HEK293 (cell line): ENCODE measurements at regions not wholly inside any gene's neighbourhood (a gene's known extent, or its start where the extent isn't known, plus 50 kb on each side); places are given as distances from the start of the nearest gene placed in this dataset.

Experiments
- CTCF ChIA-PET: fragments of 350-600 bp; formaldehyde crosslinking; extraction: SDS; loops from one replicate; lab custom pipeline; 2021; ENCODE audit warnings: antibody characterized with exemption; lab: Yijun Ruan, JAX
- POLR2A ChIA-PET: fragments of 300-600 bp; formaldehyde crosslinking; extraction: SDS; loops from one replicate; lab custom pipeline; 2020; ENCODE audit warnings: antibody characterized with exemption, inconsistent platforms; lab: Yijun Ruan, JAX
- H3K27ac ChIP-seq: fragments of 200-500 bp; sonication (Bioruptor generic); 2 replicates; pipeline ENCODE4 v1.5.1; 2014; ENCODE audit warnings: low read depth, low read length, control low read depth, inconsistent platforms; ENCODE audit errors: extremely low read depth
- H3K36me3 ChIP-seq, 2 experiments: fragments of 200-500 bp in 1 of 2; sonication (Bioruptor generic) in 1 of 2; 1 replicate in 1 of 2; 2 replicates in 1 of 2; pipeline ENCODE4 v1.5.1; 2014 to 2017; ENCODE audit warnings: inconsistent platforms in 2 of 2, low read length in 2 of 2; ENCODE audit not compliant: control insufficient read depth in 2 of 2, insufficient read depth in 1 of 2
- H3K4me1 ChIP-seq: fragments of 200-500 bp; sonication (Bioruptor generic); 2 replicates; pipeline ENCODE4 v1.5.1; 2014; ENCODE audit warnings: mild to moderate bottlenecking, low read length, inconsistent platforms; ENCODE audit not compliant: control insufficient read depth, insufficient read depth
- H3K4me3 ChIP-seq: 2 replicates; pipeline ENCODE4 v1.5.1; 2011; ENCODE audit warnings: low read depth, mild to moderate bottlenecking, control low read depth, low read length, moderate library complexity
- H3K9me3 ChIP-seq: fragments of 200-500 bp; sonication (Bioruptor generic); 2 replicates; pipeline ENCODE4 v1.5.1; 2014; ENCODE audit warnings: low read depth, low read length, inconsistent platforms; ENCODE audit not compliant: control insufficient read depth, insufficient read depth
- ELK4 ChIP-seq: IDR thresholded peaks from 2 replicates; pipeline ENCODE4 v1.6.1; 2011; ENCODE audit warnings: mild to moderate bottlenecking, low read depth, low read length, borderline replicate concordance
- GLI2 ChIP-seq: fragments of 450-650 bp; formaldehyde crosslinking; IDR thresholded peaks from 2 replicates; pipeline ENCODE4; 2017; ENCODE audit warnings: missing biosample characterization, missing genetic modification characterization, low read depth, borderline replicate concordance
- KLF7 ChIP-seq: fragments of 450-650 bp; formaldehyde crosslinking; IDR thresholded peaks from 2 replicates; pipeline ENCODE4 v1.5.1; 2016; ENCODE audit warnings: missing biosample characterization, missing genetic modification characterization, borderline replicate concordance
- KLF9 ChIP-seq: fragments of 450-650 bp; formaldehyde crosslinking; IDR thresholded peaks from 2 replicates; pipeline ENCODE4 v1.5.1; 2016; ENCODE audit warnings: missing biosample characterization, missing genetic modification characterization, low read depth
- RBAK ChIP-seq: fragments of 450-650 bp; formaldehyde crosslinking; IDR thresholded peaks from 2 replicates; pipeline ENCODE4 v1.5.1; 2016; ENCODE audit warnings: missing biosample characterization, missing genetic modification characterization
- SP7 ChIP-seq: fragments of 450-650 bp; formaldehyde crosslinking; IDR thresholded peaks from 2 replicates; pipeline ENCODE4 v1.5.1; 2016; ENCODE audit warnings: missing biosample characterization, missing genetic modification characterization
- ZBTB1 ChIP-seq: fragments of 450-650 bp; formaldehyde crosslinking; IDR thresholded peaks from 2 replicates; pipeline ENCODE4 v1.5.1; 2016; ENCODE audit warnings: missing biosample characterization, missing genetic modification characterization
- ZNF114 ChIP-seq: fragments of 450-650 bp; formaldehyde crosslinking; IDR thresholded peaks from 2 replicates; pipeline ENCODE4 v1.5.0; 2017; ENCODE audit warnings: missing biosample characterization, missing genetic modification characterization
- ZNF121 ChIP-seq: fragments of 450-650 bp; formaldehyde crosslinking; IDR thresholded peaks from 2 replicates; pipeline ENCODE4 v1.5.1; 2016; ENCODE audit warnings: missing biosample characterization, missing genetic modification characterization
- ZNF174 ChIP-seq: fragments of 450-650 bp; formaldehyde crosslinking; IDR thresholded peaks from 2 replicates; pipeline ENCODE4 v1.5.0; 2017; ENCODE audit warnings: missing biosample characterization, mild to moderate bottlenecking, missing genetic modification characterization
- ZNF175 ChIP-seq: fragments of 450-650 bp; formaldehyde crosslinking; IDR thresholded peaks from 2 replicates; pipeline ENCODE4 v1.5.1; 2016; ENCODE audit warnings: missing biosample characterization, missing genetic modification characterization
- ZNF18 ChIP-seq: fragments of 450-650 bp; formaldehyde crosslinking; IDR thresholded peaks from 2 replicates; pipeline ENCODE4 v1.5.1; 2016; ENCODE audit warnings: missing biosample characterization, missing genetic modification characterization
- ZNF221 ChIP-seq: fragments of 450-650 bp; formaldehyde crosslinking; IDR thresholded peaks from 2 replicates; pipeline ENCODE4 v1.5.1; 2017; ENCODE audit warnings: missing biosample characterization, missing genetic modification characterization, borderline replicate concordance
- ZNF292 ChIP-seq: fragments of 450-650 bp; formaldehyde crosslinking; IDR thresholded peaks from 2 replicates; pipeline ENCODE4 v1.5.1; 2016; ENCODE audit warnings: low read depth, missing biosample characterization, missing genetic modification characterization, borderline replicate concordance
- ZNF302 ChIP-seq: fragments of 450-650 bp; formaldehyde crosslinking; IDR thresholded peaks from 2 replicates; pipeline ENCODE4 v1.5.1; 2016; ENCODE audit warnings: missing biosample characterization, missing genetic modification characterization, low read depth
- ZNF521 ChIP-seq: fragments of 450-650 bp; formaldehyde crosslinking; IDR thresholded peaks from 2 replicates; pipeline ENCODE4 v1.5.1; 2017; ENCODE audit warnings: missing biosample characterization, mild to moderate bottlenecking, missing genetic modification characterization
- ZNF544 ChIP-seq: fragments of 450-650 bp; formaldehyde crosslinking; IDR thresholded peaks from 2 replicates; pipeline ENCODE4 v1.5.0; 2017; ENCODE audit warnings: missing biosample characterization, missing genetic modification characterization
- ZNF560 ChIP-seq: fragments of 450-650 bp; formaldehyde crosslinking; IDR thresholded peaks from 2 replicates; pipeline ENCODE4 v1.5.1; 2017; ENCODE audit warnings: missing biosample characterization, missing genetic modification characterization, borderline replicate concordance
- ZNF600 ChIP-seq: fragments of 450-650 bp; formaldehyde crosslinking; IDR thresholded peaks from 2 replicates; pipeline ENCODE4 v1.5.1; 2016; ENCODE audit warnings: missing biosample characterization, missing genetic modification characterization
- ZNF624 ChIP-seq: fragments of 450-650 bp; formaldehyde crosslinking; IDR thresholded peaks from 2 replicates; pipeline ENCODE4 v1.5.1; 2017; ENCODE audit warnings: missing biosample characterization, missing genetic modification characterization
- ZNF76 ChIP-seq: fragments of 450-650 bp; formaldehyde crosslinking; IDR thresholded peaks from 2 replicates; pipeline ENCODE4; 2016; ENCODE audit warnings: low read depth, missing biosample characterization, missing genetic modification characterization, borderline replicate concordance
- ZNF785 ChIP-seq: fragments of 450-650 bp; formaldehyde crosslinking; IDR thresholded peaks from 2 replicates; pipeline ENCODE4 v1.5.1; 2016; ENCODE audit warnings: missing biosample characterization, missing genetic modification characterization
- ZNF830 ChIP-seq: fragments of 450-650 bp; IDR thresholded peaks from 2 replicates; pipeline ENCODE4 v1.5.0; 2018; ENCODE audit warnings: missing biosample characterization, missing genetic modification characterization, low read depth, mild to moderate bottlenecking, moderate library complexity
- TF ChIP-seq, protein P1 (sequence below): fragments of 450-650 bp; formaldehyde crosslinking; IDR thresholded peaks from 2 replicates; pipeline ENCODE4 v1.5.1; 2016; ENCODE audit warnings: missing biosample characterization, missing genetic modification characterization
- TF ChIP-seq, protein P2 (sequence below): fragments of 450-650 bp; formaldehyde crosslinking; IDR thresholded peaks from 2 replicates; pipeline ENCODE4 v1.5.1; 2016; ENCODE audit warnings: missing biosample characterization, missing genetic modification characterization

DNA sequence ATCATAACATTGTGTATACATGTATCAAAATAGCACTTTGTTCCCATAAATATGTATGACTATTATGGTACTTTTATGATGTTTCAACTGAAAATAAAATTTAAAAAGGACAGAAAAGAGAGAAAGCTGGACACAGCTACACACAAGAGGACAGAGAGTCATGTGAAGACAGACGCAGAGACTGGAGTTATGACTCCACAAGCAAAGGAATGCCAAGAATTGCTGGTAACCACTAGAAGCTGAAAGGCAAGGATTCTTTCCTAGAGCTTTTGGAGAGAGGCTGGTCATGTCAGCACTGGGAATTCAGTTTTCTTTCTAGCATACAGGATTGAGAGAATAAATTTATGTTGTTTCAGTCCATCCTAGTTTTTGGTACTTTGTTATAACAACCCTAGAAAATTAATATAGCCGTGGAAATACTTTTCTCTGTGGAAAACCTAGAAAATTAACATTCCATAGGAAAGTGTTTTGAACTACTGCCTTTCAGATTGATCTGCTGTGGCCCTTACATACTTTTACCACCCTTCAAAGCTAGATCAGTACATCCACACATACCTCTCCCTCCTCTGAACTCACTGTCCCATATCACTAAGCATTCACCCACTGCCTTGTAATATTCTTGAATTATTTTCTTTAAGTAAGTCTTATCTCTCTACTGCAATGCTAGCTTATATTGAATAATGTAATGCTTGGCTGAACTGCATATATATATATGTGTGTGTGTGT lies 575.3 kb downstream of the IPMK start:
- CTCF ChIA-PET: no interaction called here
- TF ChIP-seq ZBTB1 (tag by site-specific recombination): no peak
- TF ChIP-seq ZNF624 (tag by site-specific recombination): no peak
- POLR2A ChIA-PET: no interaction called here
- Histone ChIP-seq H3K36me3 (no peaks in the 10 kb centered on the region), H3K9me3 (no peaks in the 10 kb centered on the region), H3K27ac (no peak overlapping the region), H3K4me3 (no peak overlapping the region), H3K4me1 (no peaks in the 10 kb centered on the region)

GRCh38 chr10:57689596-57690297 lies 577.9 kb downstream of the IPMK start:
- ChIA-PET POLR2A (no interaction called here), CTCF (interaction anchor here (0.6 kb wide), 1 partner anchor 74 kb away, joined by 4 read pairs; no protein-coding TSS in a partner anchor)
- TF ChIP-seq ZNF18 (no peak), ZNF600 (tag by site-specific recombination) (no peak), ZNF560 (no peak), ZNF121 (no peak), RBAK (tag by site-specific recombination) (no peak), ZNF114 (tag by site-specific recombination) (no peak), ZNF521 (tag by site-specific recombination) (no peak), KLF7 (tag by site-specific recombination) (no peak), ZNF76 (no peak), ZNF221 (tag by site-specific recombination) (no peak), ZNF174 (tag by site-specific recombination) (no peak), ZNF785 (no peak)
- TF ChIP-seq, protein P1, sequence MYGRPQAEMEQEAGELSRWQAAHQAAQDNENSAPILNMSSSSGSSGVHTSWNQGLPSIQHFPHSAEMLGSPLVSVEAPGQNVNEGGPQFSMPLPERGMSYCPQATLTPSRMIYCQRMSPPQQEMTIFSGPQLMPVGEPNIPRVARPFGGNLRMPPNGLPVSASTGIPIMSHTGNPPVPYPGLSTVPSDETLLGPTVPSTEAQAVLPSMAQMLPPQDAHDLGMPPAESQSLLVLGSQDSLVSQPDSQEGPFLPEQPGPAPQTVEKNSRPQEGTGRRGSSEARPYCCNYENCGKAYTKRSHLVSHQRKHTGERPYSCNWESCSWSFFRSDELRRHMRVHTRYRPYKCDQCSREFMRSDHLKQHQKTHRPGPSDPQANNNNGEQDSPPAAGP (tag by site-specific recombination): no peak
- no peaks in the 10 kb centered on the region for H3K4me1 ChIP-seq
- no peaks in the 10 kb centered on the region for H3K9me3 ChIP-seq
- H3K4me3 ChIP-seq: no peak overlapping the region
- H3K36me3 ChIP-seq: no peaks in the 10 kb centered on the region
- H3K27ac ChIP-seq: no peak overlapping the region

GRCh38 chr10:57679916-57680315 lies 587.8 kb downstream of the IPMK start:
- POLR2A ChIA-PET: no interaction called here
- TF ChIP-seq, protein P2, sequence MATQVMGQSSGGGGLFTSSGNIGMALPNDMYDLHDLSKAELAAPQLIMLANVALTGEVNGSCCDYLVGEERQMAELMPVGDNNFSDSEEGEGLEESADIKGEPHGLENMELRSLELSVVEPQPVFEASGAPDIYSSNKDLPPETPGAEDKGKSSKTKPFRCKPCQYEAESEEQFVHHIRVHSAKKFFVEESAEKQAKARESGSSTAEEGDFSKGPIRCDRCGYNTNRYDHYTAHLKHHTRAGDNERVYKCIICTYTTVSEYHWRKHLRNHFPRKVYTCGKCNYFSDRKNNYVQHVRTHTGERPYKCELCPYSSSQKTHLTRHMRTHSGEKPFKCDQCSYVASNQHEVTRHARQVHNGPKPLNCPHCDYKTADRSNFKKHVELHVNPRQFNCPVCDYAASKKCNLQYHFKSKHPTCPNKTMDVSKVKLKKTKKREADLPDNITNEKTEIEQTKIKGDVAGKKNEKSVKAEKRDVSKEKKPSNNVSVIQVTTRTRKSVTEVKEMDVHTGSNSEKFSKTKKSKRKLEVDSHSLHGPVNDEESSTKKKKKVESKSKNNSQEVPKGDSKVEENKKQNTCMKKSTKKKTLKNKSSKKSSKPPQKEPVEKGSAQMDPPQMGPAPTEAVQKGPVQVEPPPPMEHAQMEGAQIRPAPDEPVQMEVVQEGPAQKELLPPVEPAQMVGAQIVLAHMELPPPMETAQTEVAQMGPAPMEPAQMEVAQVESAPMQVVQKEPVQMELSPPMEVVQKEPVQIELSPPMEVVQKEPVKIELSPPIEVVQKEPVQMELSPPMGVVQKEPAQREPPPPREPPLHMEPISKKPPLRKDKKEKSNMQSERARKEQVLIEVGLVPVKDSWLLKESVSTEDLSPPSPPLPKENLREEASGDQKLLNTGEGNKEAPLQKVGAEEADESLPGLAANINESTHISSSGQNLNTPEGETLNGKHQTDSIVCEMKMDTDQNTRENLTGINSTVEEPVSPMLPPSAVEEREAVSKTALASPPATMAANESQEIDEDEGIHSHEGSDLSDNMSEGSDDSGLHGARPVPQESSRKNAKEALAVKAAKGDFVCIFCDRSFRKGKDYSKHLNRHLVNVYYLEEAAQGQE (tag by site-specific recombination): no peak
- TF ChIP-seq ZNF175 (tag by site-specific recombination): no peak
- TF ChIP-seq ZNF292 (tag by site-specific recombination): no peak
- TF ChIP-seq GLI2 (tag by site-specific recombination): no peak
- TF ChIP-seq ZNF302 (tag by site-specific recombination): no peak
- TF ChIP-seq KLF7 (tag by site-specific recombination): no peak
- TF ChIP-seq SP7: no peak
- TF ChIP-seq ZNF521 (tag by site-specific recombination): no peak
- TF ChIP-seq KLF9 (tag by site-specific recombination): no peak
- no peak for TF ChIP-seq ZNF830
- no peak for TF ChIP-seq ELK4
- TF ChIP-seq ZNF544 (tag by site-specific recombination): no peak

More at GRCh38 chr10:57679916-57680315, 587.8 kb downstream of the IPMK start:
- no peaks in the 10 kb centered on the region for H3K36me3 ChIP-seq
- H3K4me3 ChIP-seq: no peak overlapping the region
- H3K27ac ChIP-seq: no peak overlapping the region
- H3K9me3 ChIP-seq: no peaks in the 10 kb centered on the region
- CTCF ChIA-PET: no interaction called here
- H3K4me1 ChIP-seq: no peaks in the 10 kb centered on the region
